HG03469 (cell line): ENCODE measurements at regions not wholly inside any gene's neighbourhood (a gene's known extent, or its start where the extent isn't known, plus 50 kb on each side); places are given as distances from the start of the nearest gene placed in this dataset.
A peak's percentile ranks its signal among the peaks of the same experiment; 100 is the strongest.

Source experiments
- ATAC-seq: cut with Tn5 transposase; IDR thresholded peaks from one replicate; pipeline ENCODE4 v1.9.1; 2021; ENCODE audit warnings: mild to moderate bottlenecking, moderate library complexity, moderate number of reproducible peaks; ENCODE audit not compliant: unreplicated experiment

GRCh38 chr5:174307031-174307408 is 261.5 kb downstream of the NSG2 start:
- no peak for ATAC-seq

GRCh38 chr5:174307656-174308271 is 262.3 kb downstream of the NSG2 start:
- no peak for ATAC-seq

GRCh38 chr5:174309131-174309795 is 263.8 kb downstream of the NSG2 start:
- no peak for ATAC-seq

DNA sequence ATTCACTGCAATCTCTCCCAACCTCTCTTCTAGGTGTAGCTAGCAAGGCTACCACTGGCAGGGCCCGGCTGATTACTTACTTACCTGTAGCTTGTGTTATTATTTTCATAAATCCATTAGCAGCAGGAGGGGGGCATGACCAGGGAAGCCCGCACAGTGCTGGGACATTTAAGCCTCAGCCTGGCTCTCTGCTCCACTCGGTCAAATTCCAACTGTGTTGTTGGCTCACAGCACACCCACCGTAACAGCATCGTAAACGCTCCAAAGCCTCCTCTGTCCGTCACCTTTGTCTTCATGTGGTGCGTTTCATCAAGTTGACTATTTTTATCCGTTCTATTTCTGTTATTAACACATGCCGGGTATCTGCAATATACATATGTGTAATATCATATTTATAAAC is 264.7 kb downstream of the NSG2 start:
- ATAC-seq: no peak

GRCh38 chr5:174310706-174311105 is 265.2 kb downstream of the NSG2 start:
- ATAC-seq: no peak

DNA sequence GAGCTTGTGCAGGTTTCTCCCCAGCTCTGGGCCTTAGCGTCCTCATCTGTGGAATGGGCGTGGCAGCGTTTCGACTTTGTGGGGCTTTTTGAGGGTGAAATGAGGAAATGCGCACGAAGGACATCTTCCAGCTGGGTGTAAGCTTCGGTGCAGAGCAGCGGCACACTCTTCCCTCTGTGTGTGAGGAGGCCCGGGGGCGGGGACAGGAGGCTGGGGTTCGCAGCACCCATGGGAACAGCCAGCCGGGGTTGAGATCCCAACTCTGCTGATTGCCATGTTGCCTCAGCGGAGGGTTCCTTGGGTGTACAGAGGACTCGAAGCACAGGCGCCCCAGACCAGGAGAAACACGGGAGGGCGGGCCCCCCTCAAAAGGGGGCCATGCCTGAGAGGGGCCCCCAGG is 265.6 kb downstream of the NSG2 start:
- no peak for ATAC-seq

- ATAC-seq: no peak
Measured at GRCh38 chr5:174311531-174312269, 266.2 kb downstream of the NSG2 start.

DNA sequence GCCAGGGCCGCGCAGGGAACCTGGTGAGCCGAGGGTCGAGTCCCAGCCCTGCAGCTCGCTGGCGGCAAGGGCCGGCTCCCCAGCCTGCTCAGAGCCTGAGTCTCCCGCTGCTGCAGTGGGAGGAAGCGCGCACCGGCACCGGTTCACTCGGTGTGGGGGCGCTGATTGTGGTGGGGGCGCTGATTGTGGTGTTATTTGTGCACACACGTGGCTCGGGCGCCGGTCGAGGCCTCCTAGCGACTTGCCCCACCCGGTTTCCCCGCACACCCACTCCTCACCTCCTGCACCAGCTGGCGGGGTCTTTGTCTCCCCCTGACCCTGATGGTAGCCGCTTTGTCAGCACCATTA is 266.7 kb downstream of the NSG2 start:
- ATAC-seq: no peak

DNA sequence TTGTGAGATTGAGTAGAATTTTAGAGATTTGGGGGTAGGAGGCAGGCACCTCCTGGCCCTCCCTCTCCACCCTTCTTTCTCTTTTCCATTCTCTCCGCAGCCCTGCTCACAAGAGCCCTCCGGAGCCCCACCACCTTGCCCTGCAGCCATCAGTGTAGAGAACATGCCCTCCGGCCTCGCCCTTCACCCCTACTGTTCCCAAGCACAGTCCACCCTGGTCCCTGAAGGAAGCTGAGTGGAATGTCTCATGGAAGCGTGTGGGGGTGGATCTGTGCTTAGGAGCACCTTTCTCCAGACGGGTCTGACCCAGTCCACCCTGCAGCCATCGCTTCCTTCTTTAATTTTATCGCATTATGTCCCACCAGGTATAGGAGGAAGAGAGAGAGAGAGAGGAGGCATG is 267.1 kb downstream of the NSG2 start:
- no peak for ATAC-seq

DNA sequence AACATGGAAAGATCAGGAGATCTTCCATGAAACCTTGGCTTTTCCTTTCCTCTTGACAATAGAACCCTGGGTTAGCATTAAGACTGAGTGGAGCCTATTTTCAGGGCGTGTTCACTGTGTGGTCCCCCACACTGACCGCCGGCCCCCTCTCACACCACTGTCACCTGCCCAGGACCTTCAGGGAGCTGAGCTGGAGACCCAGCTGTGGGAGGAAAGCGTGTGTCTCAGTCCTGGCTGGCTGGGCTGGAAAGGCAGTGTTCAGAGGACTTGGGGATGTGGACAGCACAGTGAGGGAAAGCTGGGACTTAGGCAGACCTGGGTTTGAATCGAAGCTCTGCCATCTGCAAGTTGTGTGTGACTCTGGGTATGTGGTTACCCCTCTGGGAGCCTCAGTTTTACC is 268.1 kb downstream of the NSG2 start:
- no peak for ATAC-seq

DNA sequence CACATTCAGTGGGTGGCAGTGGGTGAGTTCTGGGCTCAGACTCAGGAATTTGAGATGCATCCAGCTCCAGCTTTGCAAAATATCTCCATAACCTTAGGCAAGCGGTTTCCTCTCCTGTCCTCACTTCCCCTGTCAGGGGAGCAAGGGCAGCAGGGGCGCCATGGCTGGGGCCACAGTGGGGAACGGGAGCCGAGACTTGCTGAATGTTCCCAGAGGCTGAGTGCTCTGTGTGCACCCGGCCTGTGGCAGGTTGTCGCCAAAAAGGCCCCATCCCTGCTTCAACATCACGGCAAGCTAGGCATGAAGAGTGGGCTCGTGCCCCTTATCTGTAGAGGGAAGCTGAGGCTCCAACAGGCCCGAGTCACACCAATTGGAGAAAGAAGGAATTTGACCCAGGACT is 268.8 kb downstream of the NSG2 start:
- no peak for ATAC-seq

GRCh38 chr5:174315471-174315870 is 270.0 kb downstream of the NSG2 start:
- no peak for ATAC-seq

GRCh38 chr5:174315871-174316270 is 270.4 kb downstream of the NSG2 start:
- no peak for ATAC-seq

DNA sequence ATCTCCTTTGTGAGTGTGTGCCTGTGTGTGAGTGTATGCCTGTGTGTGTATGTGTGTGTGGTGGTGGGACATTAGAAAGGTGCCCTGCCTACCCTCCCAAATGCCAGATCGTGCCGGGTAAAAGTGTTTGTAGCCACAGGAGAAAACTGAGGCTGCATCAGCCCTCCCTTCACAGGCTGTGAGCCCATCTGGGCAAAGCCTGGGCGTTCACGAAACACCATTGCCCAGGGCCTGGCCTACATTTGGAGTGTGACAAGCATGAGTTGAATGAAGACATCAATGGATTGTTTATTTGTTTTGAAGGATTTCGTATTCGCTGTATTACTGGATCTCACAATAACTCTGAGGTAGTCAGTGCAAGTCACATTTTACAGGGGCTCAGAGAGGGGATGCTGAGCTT is 270.8 kb downstream of the NSG2 start:
- no peak for ATAC-seq

DNA sequence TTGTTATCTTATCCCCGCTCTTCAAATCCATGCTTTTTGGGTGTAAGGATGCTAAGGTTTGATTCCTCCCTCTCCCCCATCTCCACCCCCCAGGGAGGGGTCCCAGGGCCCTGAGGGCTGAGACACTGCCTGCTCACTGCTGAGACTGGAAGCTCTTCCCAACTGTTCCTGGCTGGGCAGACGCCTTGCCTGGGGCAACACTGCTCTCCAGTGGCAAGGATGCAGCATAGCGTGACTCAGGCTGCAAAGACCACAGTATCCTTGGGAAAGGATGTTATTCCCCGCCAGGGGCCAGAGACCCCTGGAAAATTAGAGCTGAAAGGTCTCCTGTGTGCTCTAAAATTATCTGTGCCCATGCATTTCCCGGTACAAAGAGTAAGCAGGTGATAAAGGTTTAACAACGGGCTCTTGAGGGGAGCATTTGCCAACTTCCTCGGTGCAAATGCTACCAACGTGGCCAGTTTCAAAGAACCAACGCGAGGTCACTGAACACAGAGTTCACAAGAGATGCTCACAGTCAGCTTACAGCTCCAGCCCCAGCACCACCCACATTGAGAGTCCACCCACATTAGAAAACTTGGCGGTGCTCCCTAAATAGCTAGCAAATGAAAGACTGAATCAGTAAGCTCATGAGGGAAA is 271.9 kb downstream of the NSG2 start:
- ATAC-seq: no peak

- ATAC-seq: no peak
Measured at GRCh38 chr5:174318578-174318977, 273.1 kb downstream of the NSG2 start.

DNA sequence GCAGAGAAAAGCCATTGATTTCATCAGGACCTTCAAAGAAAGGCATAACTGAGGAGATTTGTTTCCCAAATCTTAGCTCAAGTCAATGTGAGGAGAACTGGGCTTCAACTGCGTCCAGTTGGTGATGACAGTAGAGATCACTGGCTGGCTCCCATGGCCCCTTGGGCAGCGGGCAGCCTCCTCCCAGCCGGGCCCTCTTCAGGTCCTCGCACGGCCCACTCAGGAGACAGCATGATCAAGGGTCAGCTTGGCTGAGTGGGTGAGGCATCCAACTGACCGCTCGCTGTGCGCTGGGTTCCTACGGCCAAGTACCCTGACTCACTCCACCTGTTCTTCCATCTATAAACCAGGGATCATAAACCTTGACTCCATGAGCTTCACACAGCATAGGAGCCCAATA is 274.0 kb downstream of the NSG2 start:
- no peak for ATAC-seq

DNA sequence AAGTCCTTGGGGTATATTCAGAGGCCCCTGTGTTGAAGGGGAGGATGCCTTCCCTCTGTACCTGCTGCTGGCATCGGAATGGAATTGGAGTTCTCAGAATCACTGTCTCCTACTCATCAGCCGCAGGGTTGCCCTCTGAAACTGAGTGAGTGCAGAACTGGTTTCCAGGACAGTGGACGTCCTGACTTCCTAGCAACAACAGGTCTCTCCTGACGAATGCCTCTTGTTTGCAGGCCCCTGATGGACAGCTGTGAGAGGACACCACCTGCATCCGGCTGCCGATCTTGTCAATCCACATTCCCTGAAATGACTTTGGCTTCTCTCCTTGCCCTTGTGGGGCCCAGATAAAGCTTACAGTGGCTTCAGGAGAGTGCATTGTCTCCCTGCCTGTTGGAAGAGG is 274.5 kb downstream of the NSG2 start:
- ATAC-seq: no peak

DNA sequence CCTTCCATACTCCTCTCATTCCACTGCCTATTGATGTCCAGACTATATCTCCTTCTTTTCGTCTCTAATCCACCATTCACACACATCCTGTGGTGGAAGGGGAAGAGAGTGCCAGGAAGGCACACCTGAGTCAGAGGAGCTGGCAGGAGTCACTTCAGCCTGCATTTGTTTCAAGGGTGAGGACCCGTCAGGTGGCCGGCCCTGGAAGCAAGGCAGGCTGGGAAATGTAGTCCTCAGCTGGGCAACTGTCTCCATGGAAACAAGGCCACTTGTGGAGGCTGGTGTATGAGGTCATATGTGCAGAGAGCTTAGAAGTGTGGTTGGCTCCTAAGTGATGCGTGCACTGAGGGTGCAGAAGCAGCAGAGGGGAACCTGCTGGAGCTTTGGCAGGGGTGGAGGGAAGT is 278.4 kb downstream of the NSG2 start:
- peak; percentile 77 for ATAC-seq

DNA sequence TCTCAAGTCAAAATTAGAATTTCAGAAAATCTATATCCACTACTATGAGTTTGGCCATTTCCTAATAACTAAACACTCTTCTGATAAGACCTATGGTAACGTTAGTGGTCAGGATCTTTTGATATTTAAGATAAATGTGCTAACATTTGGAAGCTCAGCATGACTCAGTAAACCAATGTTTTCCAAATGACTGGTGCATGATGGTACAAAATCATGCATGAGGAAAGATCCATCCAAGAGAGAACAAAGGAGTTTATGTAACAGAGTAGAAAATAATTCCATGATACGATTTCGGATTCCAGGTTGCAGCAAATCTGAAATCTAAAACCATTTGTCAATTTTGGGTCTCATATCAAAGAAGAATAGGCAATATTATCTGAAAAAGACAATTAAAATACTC is 279.2 kb downstream of the NSG2 start:
- ATAC-seq: no peak

DNA sequence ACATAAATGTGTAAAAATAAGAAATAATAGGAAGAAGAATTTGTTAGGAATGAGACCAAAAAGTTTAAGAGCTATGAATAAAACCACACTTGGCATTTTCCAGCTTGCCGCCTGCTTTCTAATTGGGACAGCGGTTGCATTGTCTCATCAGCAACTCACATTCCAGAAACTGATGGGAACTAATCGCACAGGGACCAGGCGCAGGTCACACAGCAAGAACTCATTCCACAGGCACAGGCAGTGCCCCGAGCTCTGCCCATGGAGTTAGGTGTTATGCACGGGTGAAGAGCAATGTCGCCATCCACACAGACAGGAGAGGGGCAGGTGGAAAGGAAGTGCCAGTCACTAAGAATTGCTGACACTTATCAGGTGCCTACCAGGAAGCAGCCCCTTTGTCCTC is 279.9 kb downstream of the NSG2 start:
- no peak for ATAC-seq

DNA sequence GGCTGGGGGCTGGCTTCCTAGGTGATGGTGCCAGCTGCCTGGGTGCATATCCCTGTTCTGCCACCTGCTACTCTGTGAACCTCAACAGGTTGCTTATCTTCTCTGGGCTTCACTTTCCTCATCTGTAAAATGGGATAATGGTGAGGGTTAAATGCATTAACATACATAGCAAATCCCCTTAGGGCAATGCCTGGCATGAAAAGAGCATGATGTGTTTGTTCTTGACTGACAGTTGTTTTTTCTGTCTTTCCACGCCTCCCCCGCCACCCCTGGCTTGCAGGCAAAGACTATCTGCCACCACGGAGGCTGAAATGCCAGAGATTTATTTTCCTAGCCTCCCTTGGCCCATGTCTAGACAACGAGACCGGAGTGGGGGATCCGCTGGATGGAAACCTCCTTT is 280.5 kb downstream of the NSG2 start:
- no peak for ATAC-seq
